Activated T-cell treated with anti-CD3 and anti-CD28 coated beads for 48 hours (primary cell): ENCODE measurements at regions not wholly inside any gene's neighbourhood (a gene's known extent, or its start where the extent isn't known, plus 50 kb on each side); places are given as distances from the start of the nearest gene placed in this dataset.

ENCODE experiments used
- DNase-seq: peaks from one replicate; pipeline ENCODE4 v3.0.0-alpha.2; 2020; ENCODE audit warnings: low read depth

GRCh38 chr3:162193148-162194095 is 696.8 kb downstream of the OTOL1 start:
- no peak for DNase-seq

GRCh38 chr3:162195147-162195546 is 698.5 kb downstream of the OTOL1 start:
- no peak for DNase-seq

- DNase-seq, result no peak
Measured at GRCh38 chr3:162196964-162197363, 700.4 kb downstream of the OTOL1 start.

- no peak for DNase-seq
Measured at GRCh38 chr3:162200836-162201235, 704.2 kb downstream of the OTOL1 start.

GRCh38 chr3:162206648-162207047 is 710.0 kb downstream of the OTOL1 start:
- DNase-seq, result no peak

GRCh38 chr3:162211470-162211869 is 714.9 kb downstream of the OTOL1 start:
- DNase-seq, result no peak

- no peak for DNase-seq
Measured at GRCh38 chr3:162213196-162213595, 716.6 kb downstream of the OTOL1 start.

- DNase-seq, result no peak
Measured at GRCh38 chr3:162213956-162214355, 717.3 kb downstream of the OTOL1 start.

GRCh38 chr3:162217647-162218046 is 721.0 kb downstream of the OTOL1 start:
- DNase-seq, result no peak

GRCh38 chr3:162218479-162218878 is 721.9 kb downstream of the OTOL1 start:
- DNase-seq, result no peak

- no peak for DNase-seq
Measured at GRCh38 chr3:162224746-162225145, 728.1 kb downstream of the OTOL1 start.

- DNase-seq, result no peak
Measured at GRCh38 chr3:162236949-162237348, 740.3 kb downstream of the OTOL1 start.

- DNase-seq, result no peak
Measured at GRCh38 chr3:162250782-162251181, 754.2 kb downstream of the OTOL1 start.

- no peak for DNase-seq
Measured at GRCh38 chr3:162262129-162262528, 765.5 kb downstream of the OTOL1 start.

- no peak for DNase-seq
Measured at GRCh38 chr3:162263596-162263995, 767.0 kb downstream of the OTOL1 start.

GRCh38 chr3:162269636-162270458 is 773.2 kb downstream of the OTOL1 start:
- DNase-seq, result no peak

GRCh38 chr3:162274070-162274469 is 777.5 kb downstream of the OTOL1 start:
- no peak for DNase-seq

- no peak for DNase-seq
Measured at GRCh38 chr3:162278834-162279233, 782.2 kb downstream of the OTOL1 start.

- no peak for DNase-seq
Measured at GRCh38 chr3:162285259-162285658, 788.7 kb downstream of the OTOL1 start.

- DNase-seq, result no peak
Measured at GRCh38 chr3:162287600-162287999, 791.0 kb downstream of the OTOL1 start.

GRCh38 chr3:162292409-162292808 is 795.8 kb downstream of the OTOL1 start:
- no peak for DNase-seq

- DNase-seq, result no peak
Measured at GRCh38 chr3:162295323-162295983, 798.8 kb downstream of the OTOL1 start.
